ENCODE measurements at regions not wholly inside any gene's neighbourhood (a gene's known extent, or its start where the extent isn't known, plus 50 kb on each side); places are given as distances from the start of the nearest gene placed in this dataset.

DNA sequence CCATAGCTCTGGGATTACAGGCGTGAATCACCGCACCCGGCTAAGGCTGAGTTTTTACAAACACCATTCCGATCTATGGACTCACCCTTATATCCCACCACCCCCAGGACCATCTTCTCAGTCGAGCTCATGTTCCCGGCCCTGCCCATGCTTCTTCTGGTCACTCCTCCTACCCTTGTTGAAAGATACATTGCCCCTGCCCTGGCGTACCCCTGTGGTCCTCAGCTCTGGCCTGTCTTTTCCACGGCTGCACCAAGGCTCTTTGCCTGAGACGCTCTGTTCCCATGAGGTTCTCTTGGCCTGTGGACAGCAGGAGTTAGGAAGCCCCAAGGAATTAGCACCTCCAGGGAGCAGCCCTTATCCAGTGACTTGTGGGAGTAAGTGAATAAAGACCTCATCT lies 379.4 kb upstream of the TNRC6C start:
- POLR2A ChIA-PET (ENCODE audit: partially characterized antibody) = interaction anchor here (0.7 kb wide), 1 partner anchor 12 kb away, joined by 3 read pairs; no protein-coding TSS in a partner anchor

More for the DNA sequence above, 379.4 kb upstream of the TNRC6C start:
- Histone ChIP-seq H3K9ac (replicated peaks in 1 of 4; ENCODE audit: extremely low read depth in 1 of 4, low read depth in 3 of 4, low read length in 3 of 4) (no peak overlapping the region), H2BK20ac (ENCODE audit: low read length) (no peak overlapping the region), H3K23me2 (ENCODE audit: low read depth, low read length) (no peaks in the 10 kb centered on the region), H3K14ac (ENCODE audit: insufficient read length) (no peak overlapping the region), H3K56ac (replicated peaks; ENCODE audit: insufficient read length, low read depth, low read length) (no peak overlapping the region), H4K8ac (ENCODE audit: extremely low read depth, insufficient read depth, low read length) (no peak overlapping the region; the same call in 1 of the 2 replicates), H4K20me1 (replicated peaks in 1 of 2; ENCODE audit: control insufficient read depth in 1 of 2, insufficient read depth in 2 of 2, low read length in 2 of 2) (peaks cover 0 to 2% of the 10 kb centered on the region in 2 experiments), H2AFZ (ENCODE audit: low read length) (no peak overlapping the region), H2BK120ac (replicated peaks; ENCODE audit: low read depth, low read length) (no peak overlapping the region), H3K18ac (ENCODE audit: extremely low read depth, low read length) (no peak overlapping the region), H3K27me3 (replicated peaks in 1 of 4; ENCODE audit: control insufficient read depth in 3 of 4, extremely low read depth in 1 of 4, insufficient read depth in 3 of 4, low read length in 3 of 4) (no peaks in the 10 kb centered on the region; a peak in 1 of 7 replicates), H2BK15ac (ENCODE audit: low read length) (no peak overlapping the region), H3K4me3 (ENCODE audit: extremely low read depth in 1 of 4, insufficient read depth in 2 of 4, low read depth in 3 of 4, low read length in 4 of 4) (no peak overlapping the region), H3K79me1 (ENCODE audit: low read depth, low read length) (no peaks in the 10 kb centered on the region), H2BK12ac (ENCODE audit: low read depth, low read length) (no peak overlapping the region), H3K27ac (ENCODE audit: low read depth, low read length) (no peak overlapping the region), H3K4me1 (replicated peaks in 1 of 4; ENCODE audit: control insufficient read depth in 3 of 4, insufficient read depth in 4 of 4, low read length in 3 of 4) (no peaks in the 10 kb centered on the region), H4K5ac (ENCODE audit: insufficient read length, low read depth, low read length) (no peak overlapping the region), H3K79me2 (ENCODE audit: control insufficient read depth in 1 of 2, insufficient read depth in 2 of 2, low read length in 2 of 2) (no peaks in the 10 kb centered on the region), H4K91ac (replicated peaks; ENCODE audit: insufficient read length, low read length) (no peak overlapping the region), H3K23ac (ENCODE audit: insufficient read length) (no peak overlapping the region), H3K4me2 (ENCODE audit: insufficient read depth in 1 of 2, low read depth in 2 of 2, low read length in 2 of 2) (no peak overlapping the region), H3K4ac (replicated peaks; ENCODE audit: insufficient read length, low read depth, low read length) (no peak overlapping the region), H3K36me3 (ENCODE audit: control insufficient read depth in 2 of 4, insufficient read depth in 4 of 4, low read length in 3 of 4) (no peaks in the 10 kb centered on the region), H2BK5ac (ENCODE audit: low read depth, low read length) (no peak overlapping the region), H2AK5ac (ENCODE audit: low read depth, low read length) (no peak overlapping the region), H3K9me3 (ENCODE audit: insufficient read depth in 2 of 2, low read depth in 1 of 2, low read length in 1 of 2) (no peaks in the 10 kb centered on the region)
- TF ChIP-seq POU5F1 (IDR thresholded peaks at IDR 0.05; ENCODE audit: low read depth, low read length) (no peak), JUN (IDR thresholded peaks at IDR 0.05; ENCODE audit: low read depth, low read length) (no peak)
- FAIRE-seq (no peak), DNase-seq (ENCODE audit: low read depth in 1 of 2, low spot score in 2 of 2) (no peak)
- CTCF ChIA-PET (ENCODE audit: partially characterized antibody) = interaction anchor here (0.7 to 1.4 kb wide), 2 partner anchors 194 to 385 kb away, joined by 3 read pairs; no protein-coding TSS in a partner anchor
- 89% methylated on average over 9 of the region's 9 CpGs; no CpG with 5 or more reads in 1 of the 2 experiments for WGBS, 2 experiments (ENCODE audit: extremely low coverage in 1 of 2, insufficient coverage in 1 of 2, insufficient read length in 1 of 2, insufficient replicate concordance in 2 of 2, low coverage in 1 of 2, low lambda C conversion rate in 2 of 2, missing lambda C conversion rate in 1 of 2)
